ENCODE measurements at regions not wholly inside any gene's neighbourhood (a gene's known extent, or its start where the extent isn't known, plus 50 kb on each side); places are given as distances from the start of the nearest gene placed in this dataset.

DNA sequence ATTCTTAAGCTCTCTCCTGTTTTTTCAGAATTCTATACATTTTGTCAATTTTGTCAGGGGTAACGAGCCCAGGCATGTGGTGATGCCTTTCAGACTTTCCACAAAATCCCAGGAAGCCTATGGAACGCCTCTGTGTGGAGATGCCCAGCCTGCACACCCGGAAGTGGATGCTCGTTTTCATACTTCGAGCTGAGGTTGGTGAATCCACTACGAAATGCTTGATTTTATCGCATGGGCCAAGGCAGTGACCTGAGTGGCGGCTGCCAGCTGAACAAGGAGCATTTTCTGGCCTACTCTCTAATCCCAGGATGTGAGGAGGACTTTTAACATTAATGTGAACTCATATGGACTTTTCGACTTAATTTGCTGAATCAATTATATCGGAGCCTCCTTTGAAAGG, 426.7 kb upstream of the B3GAT1 start:
- no peaks in the 10 kb centered on the region for H3K79me1 ChIP-seq (ENCODE audit: low read depth, low read length)
- ChIA-PET CTCF (ENCODE audit: partially characterized antibody) (interaction anchor here (1.0 to 4.2 kb wide), 2 partner anchors 16 to 19 kb away, joined by 3 to 11 read pairs; no protein-coding TSS in a partner anchor), POLR2A (ENCODE audit: partially characterized antibody) (no interaction called here)
- H2AK5ac ChIP-seq (ENCODE audit: low read depth, low read length), result no peak overlapping the region
- no peak overlapping the region for H4K91ac ChIP-seq (replicated peaks; ENCODE audit: insufficient read length, low read length)
- H3K4me2 ChIP-seq (ENCODE audit: insufficient read depth in 1 of 2, low read depth in 2 of 2, low read length in 2 of 2), result no peak overlapping the region
- H3K9ac ChIP-seq (replicated peaks in 1 of 4; ENCODE audit: extremely low read depth in 1 of 4, low read depth in 3 of 4, low read length in 3 of 4), result no peak overlapping the region
- no peak overlapping the region for H2AFZ ChIP-seq (ENCODE audit: low read length)
- no peak overlapping the region for H3K27ac ChIP-seq (ENCODE audit: low read depth, low read length)
- FAIRE-seq (no peak), DNase-seq (ENCODE audit: low read depth in 1 of 2, low spot score in 2 of 2) (no peak)
- no peaks in the 10 kb centered on the region for H3K36me3 ChIP-seq (ENCODE audit: control insufficient read depth in 2 of 4, insufficient read depth in 4 of 4, low read length in 3 of 4)
- H2BK20ac ChIP-seq (ENCODE audit: low read length), result no peak overlapping the region
- no peak overlapping the region for H2BK5ac ChIP-seq (ENCODE audit: low read depth, low read length)
- no peak overlapping the region for H2BK12ac ChIP-seq (ENCODE audit: low read depth, low read length)
- no peak overlapping the region for H4K8ac ChIP-seq (ENCODE audit: extremely low read depth, insufficient read depth, low read length)
- H3K14ac ChIP-seq (ENCODE audit: insufficient read length), result no peak overlapping the region
- 88% methylated on average over 10 of the region's 10 CpGs; no CpG with 5 or more reads in 1 of the 2 experiments for WGBS, 2 experiments (ENCODE audit: extremely low coverage in 1 of 2, insufficient coverage in 1 of 2, insufficient read length in 1 of 2, insufficient replicate concordance in 2 of 2, low coverage in 1 of 2, low lambda C conversion rate in 2 of 2, missing lambda C conversion rate in 1 of 2)
- H4K20me1 ChIP-seq (replicated peaks in 1 of 2; ENCODE audit: control insufficient read depth in 1 of 2, insufficient read depth in 2 of 2, low read length in 2 of 2), result no peaks in the 10 kb centered on the region
- H3K4me3 ChIP-seq (ENCODE audit: extremely low read depth in 1 of 4, insufficient read depth in 2 of 4, low read depth in 3 of 4, low read length in 4 of 4), result no peak overlapping the region
- H3K27me3 ChIP-seq (replicated peaks in 1 of 4; ENCODE audit: control insufficient read depth in 3 of 4, extremely low read depth in 1 of 4, insufficient read depth in 3 of 4, low read length in 3 of 4), result no peaks in the 10 kb centered on the region
- H3K23ac ChIP-seq (ENCODE audit: insufficient read length), result no peak overlapping the region
- no peak overlapping the region for H2BK120ac ChIP-seq (replicated peaks; ENCODE audit: low read depth, low read length)
- no peaks in the 10 kb centered on the region for H3K79me2 ChIP-seq (ENCODE audit: control insufficient read depth in 1 of 2, insufficient read depth in 2 of 2, low read length in 2 of 2)
- H3K4ac ChIP-seq (replicated peaks; ENCODE audit: insufficient read length, low read depth, low read length), result no peak overlapping the region
- no peak overlapping the region for H3K56ac ChIP-seq (replicated peaks; ENCODE audit: insufficient read length, low read depth, low read length)
- H3K9me3 ChIP-seq (ENCODE audit: insufficient read depth in 2 of 2, low read depth in 1 of 2, low read length in 1 of 2), result no peaks in the 10 kb centered on the region
- no peaks in the 10 kb centered on the region for H3K23me2 ChIP-seq (ENCODE audit: low read depth, low read length)
- H2BK15ac ChIP-seq (ENCODE audit: low read length), result no peak overlapping the region
- H4K5ac ChIP-seq (ENCODE audit: insufficient read length, low read depth, low read length), result no peak overlapping the region
- H3K4me1 ChIP-seq (replicated peaks in 1 of 4; ENCODE audit: control insufficient read depth in 3 of 4, insufficient read depth in 4 of 4, low read length in 3 of 4), result no peaks in the 10 kb centered on the region
- H3K18ac ChIP-seq (ENCODE audit: extremely low read depth, low read length), result no peak overlapping the region
- no peak for TF ChIP-seq FOSL1 (IDR thresholded peaks at IDR 0.05; ENCODE audit: insufficient read depth, low read depth, low read length)
- TF ChIP-seq TBP (IDR thresholded peaks at IDR 0.05; ENCODE audit: low read depth, low read length), result no peak
- TF ChIP-seq GTF2F1 (IDR thresholded peaks at IDR 0.05; ENCODE audit: borderline replicate concordance, low read depth, low read length), result no peak
- no peak for TF ChIP-seq JUND (IDR thresholded peaks at IDR 0.05; ENCODE audit: low read length)
- TF ChIP-seq, protein P1, sequence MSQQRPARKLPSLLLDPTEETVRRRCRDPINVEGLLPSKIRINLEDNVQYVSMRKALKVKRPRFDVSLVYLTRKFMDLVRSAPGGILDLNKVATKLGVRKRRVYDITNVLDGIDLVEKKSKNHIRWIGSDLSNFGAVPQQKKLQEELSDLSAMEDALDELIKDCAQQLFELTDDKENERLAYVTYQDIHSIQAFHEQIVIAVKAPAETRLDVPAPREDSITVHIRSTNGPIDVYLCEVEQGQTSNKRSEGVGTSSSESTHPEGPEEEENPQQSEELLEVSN (IDR thresholded peaks at IDR 0.05), result no peak
- TF ChIP-seq JUN (IDR thresholded peaks at IDR 0.05; ENCODE audit: low read depth, low read length), result no peak
- no peak for TF ChIP-seq SUZ12 (IDR thresholded peaks at IDR 0.05; ENCODE audit: low read length)
- TF ChIP-seq SAP30 (IDR thresholded peaks at IDR 0.05; ENCODE audit: insufficient read depth, insufficient replicate concordance, low read length), result no peak
- no peak for TF ChIP-seq KDM5A (IDR thresholded peaks at IDR 0.05; ENCODE audit: low read length)
- TF ChIP-seq, protein P2, sequence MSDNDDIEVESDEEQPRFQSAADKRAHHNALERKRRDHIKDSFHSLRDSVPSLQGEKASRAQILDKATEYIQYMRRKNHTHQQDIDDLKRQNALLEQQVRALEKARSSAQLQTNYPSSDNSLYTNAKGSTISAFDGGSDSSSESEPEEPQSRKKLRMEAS (IDR thresholded peaks at IDR 0.05), result no peak
- no peak for TF ChIP-seq CTBP2 (IDR thresholded peaks at IDR 0.05; ENCODE audit: borderline replicate concordance, insufficient read depth, insufficient read length, low read length)
- no peak for TF ChIP-seq NANOG (IDR thresholded peaks at IDR 0.05; ENCODE audit: insufficient read depth, low read depth, low read length, poor library complexity, severe bottlenecking)
- TF ChIP-seq CBX5 (IDR thresholded peaks at IDR 0.05; ENCODE audit: low read depth, low read length), result no peak
- no peak for TF ChIP-seq TAF7 (optimal IDR thresholded peaks at IDR 0.05; ENCODE audit: borderline replicate concordance, low read depth, low read length)
